ENCODE measurements at regions not wholly inside any gene's neighbourhood (a gene's known extent, or its start where the extent isn't known, plus 50 kb on each side); places are given as distances from the start of the nearest gene placed in this dataset.

- no peak for DNase-seq (ENCODE audit: low read depth in 2 of 2)
- TF ChIP-seq, protein P1, sequence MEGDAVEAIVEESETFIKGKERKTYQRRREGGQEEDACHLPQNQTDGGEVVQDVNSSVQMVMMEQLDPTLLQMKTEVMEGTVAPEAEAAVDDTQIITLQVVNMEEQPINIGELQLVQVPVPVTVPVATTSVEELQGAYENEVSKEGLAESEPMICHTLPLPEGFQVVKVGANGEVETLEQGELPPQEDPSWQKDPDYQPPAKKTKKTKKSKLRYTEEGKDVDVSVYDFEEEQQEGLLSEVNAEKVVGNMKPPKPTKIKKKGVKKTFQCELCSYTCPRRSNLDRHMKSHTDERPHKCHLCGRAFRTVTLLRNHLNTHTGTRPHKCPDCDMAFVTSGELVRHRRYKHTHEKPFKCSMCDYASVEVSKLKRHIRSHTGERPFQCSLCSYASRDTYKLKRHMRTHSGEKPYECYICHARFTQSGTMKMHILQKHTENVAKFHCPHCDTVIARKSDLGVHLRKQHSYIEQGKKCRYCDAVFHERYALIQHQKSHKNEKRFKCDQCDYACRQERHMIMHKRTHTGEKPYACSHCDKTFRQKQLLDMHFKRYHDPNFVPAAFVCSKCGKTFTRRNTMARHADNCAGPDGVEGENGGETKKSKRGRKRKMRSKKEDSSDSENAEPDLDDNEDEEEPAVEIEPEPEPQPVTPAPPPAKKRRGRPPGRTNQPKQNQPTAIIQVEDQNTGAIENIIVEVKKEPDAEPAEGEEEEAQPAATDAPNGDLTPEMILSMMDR (IDR thresholded peaks at IDR 0.05; ENCODE audit: low read depth, low read length), result no peak
- no peak overlapping the region for H3K4me3 ChIP-seq (replicated peaks in 1 of 2; ENCODE audit: low read depth in 2 of 2, low read length in 2 of 2)
These were observed 54.1 kb upstream of the NPSR1 start for GRCh38 chr7:34603711-34604444.

Data from cardiac fibroblast (primary cell).